GM12865 (cell line): ENCODE measurements at regions not wholly inside any gene's neighbourhood (a gene's known extent, or its start where the extent isn't known, plus 50 kb on each side); places are given as distances from the start of the nearest gene placed in this dataset.
"Not testable (repeated sequence)": the region's sequence is repeated elsewhere in the genome, so short reads cannot be mapped to it uniquely, and the experiment has no call there.

Source experiments
- DNase-seq: peaks from one replicate; pipeline ENCODE4 v3.0.0; 2010; ENCODE audit warnings: low read depth
- H3K4me3 ChIP-seq: 2 replicates; pipeline ENCODE4 v1.5.1; 2011; ENCODE audit warnings: mild to moderate bottlenecking, low read depth, low read length, control low read depth
- TF ChIP-seq, protein P1 (sequence below): IDR thresholded peaks from 2 replicates; pipeline ENCODE4 v1.5.1; 2011; ENCODE audit warnings: low read length, control low read depth, low read depth, inconsistent platforms; ENCODE audit not compliant: insufficient read depth; ENCODE audit errors: missing control alignments

- no peak overlapping the region for H3K4me3 ChIP-seq
- TF ChIP-seq, protein P1, sequence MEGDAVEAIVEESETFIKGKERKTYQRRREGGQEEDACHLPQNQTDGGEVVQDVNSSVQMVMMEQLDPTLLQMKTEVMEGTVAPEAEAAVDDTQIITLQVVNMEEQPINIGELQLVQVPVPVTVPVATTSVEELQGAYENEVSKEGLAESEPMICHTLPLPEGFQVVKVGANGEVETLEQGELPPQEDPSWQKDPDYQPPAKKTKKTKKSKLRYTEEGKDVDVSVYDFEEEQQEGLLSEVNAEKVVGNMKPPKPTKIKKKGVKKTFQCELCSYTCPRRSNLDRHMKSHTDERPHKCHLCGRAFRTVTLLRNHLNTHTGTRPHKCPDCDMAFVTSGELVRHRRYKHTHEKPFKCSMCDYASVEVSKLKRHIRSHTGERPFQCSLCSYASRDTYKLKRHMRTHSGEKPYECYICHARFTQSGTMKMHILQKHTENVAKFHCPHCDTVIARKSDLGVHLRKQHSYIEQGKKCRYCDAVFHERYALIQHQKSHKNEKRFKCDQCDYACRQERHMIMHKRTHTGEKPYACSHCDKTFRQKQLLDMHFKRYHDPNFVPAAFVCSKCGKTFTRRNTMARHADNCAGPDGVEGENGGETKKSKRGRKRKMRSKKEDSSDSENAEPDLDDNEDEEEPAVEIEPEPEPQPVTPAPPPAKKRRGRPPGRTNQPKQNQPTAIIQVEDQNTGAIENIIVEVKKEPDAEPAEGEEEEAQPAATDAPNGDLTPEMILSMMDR = no peak
- no peak for DNase-seq
These were observed 181.2 kb downstream of the COX18 start for GRCh38 chr4:72888331-72888730.

GRCh38 chr4:72887152-72887551 lies 182.4 kb downstream of the COX18 start:
- no peak for DNase-seq
- TF ChIP-seq, protein P1 = no peak
- H3K4me3 ChIP-seq = no peak overlapping the region

- no peak overlapping the region for H3K4me3 ChIP-seq
- TF ChIP-seq, protein P1 = no peak
- no peak for DNase-seq
These were observed 182.9 kb downstream of the COX18 start for GRCh38 chr4:72886602-72887001.

GRCh38 chr4:72884225-72884624 lies 185.3 kb downstream of the COX18 start:
- H3K4me3 ChIP-seq, DNase-seq: not testable (repeated sequence)

- no peak overlapping the region for H3K4me3 ChIP-seq
- DNase-seq = no peak
- TF ChIP-seq, protein P1 = no peak
These were observed 192.6 kb downstream of the COX18 start for GRCh38 chr4:72876946-72877345.

GRCh38 chr4:72875545-72875944 lies 194.0 kb downstream of the COX18 start:
- no peak for DNase-seq
- no peak overlapping the region for H3K4me3 ChIP-seq
- TF ChIP-seq, protein P1 = no peak

GRCh38 chr4:72875138-72875537 lies 194.4 kb downstream of the COX18 start:
- TF ChIP-seq, protein P1 = no peak
- H3K4me3 ChIP-seq = no peak overlapping the region
- DNase-seq = no peak
